Renal cortex interstitium (tissue), 11 donors: ENCODE measurements at regions not wholly inside any gene's neighbourhood (a gene's known extent, or its start where the extent isn't known, plus 50 kb on each side); places are given as distances from the start of the nearest gene placed in this dataset.
"Not testable (repeated sequence)": the region's sequence is repeated elsewhere in the genome, so short reads cannot be mapped to it uniquely, and the experiment has no call there.

Source experiments
- DNase-seq, 11 donors: peaks; one replicate each; pipeline ENCODE4 v3.0.0-alpha.2; 2013; ENCODE audit warnings: low read depth in 9 of 11, low spot score in 4 of 11; ENCODE audit errors: extremely low read depth in 1 of 11

DNA sequence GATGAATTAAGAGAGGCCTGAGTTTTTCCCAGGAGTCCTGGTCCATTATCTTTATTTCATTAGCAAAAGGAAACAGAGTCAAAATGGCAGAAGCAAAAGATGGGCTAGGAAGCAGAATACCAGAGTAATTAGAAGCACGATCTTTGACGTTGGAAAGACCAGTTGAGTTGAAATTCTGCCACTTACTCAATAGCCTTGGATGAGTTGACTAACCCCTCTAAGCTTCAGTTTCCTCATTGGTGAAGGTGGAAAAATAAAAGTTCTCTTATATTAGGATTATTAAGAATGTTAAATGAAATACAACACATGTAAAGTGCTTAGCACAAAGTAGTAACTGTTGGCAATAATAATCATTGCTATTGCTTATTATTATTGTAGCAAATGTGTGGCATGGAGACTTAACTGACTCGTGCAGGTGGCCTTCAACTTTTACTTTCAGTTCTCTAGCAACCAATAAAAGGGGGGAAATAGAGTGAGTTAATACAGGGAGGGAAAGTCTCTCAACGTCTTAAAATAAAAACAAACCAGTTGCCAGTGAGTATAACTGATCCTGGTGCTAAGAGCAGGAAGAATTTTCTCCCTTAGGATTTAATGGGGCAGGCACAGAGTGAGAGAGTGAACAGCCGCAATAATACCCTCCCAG is 50.8 kb upstream of the ACBD5 start:
- DNase-seq = not testable (repeated sequence)
